Inferior parietal cortex (tissue), 1 donor: ENCODE measurements at regions not wholly inside any gene's neighbourhood (a gene's known extent, or its start where the extent isn't known, plus 50 kb on each side); places are given as distances from the start of the nearest gene placed in this dataset.
A peak's percentile ranks its signal among the peaks of the same experiment; 100 is the strongest.

Experiments used
- DNase-seq: peaks from one replicate; pipeline ENCODE4 v3.0.0-alpha.2; 2016; ENCODE audit errors: extremely low spot score

GRCh38 chr16:51592535-51593300 is 441.6 kb upstream of the SALL1 start:
- no peak for DNase-seq

GRCh38 chr16:51592001-51592501 is 441.0 kb upstream of the SALL1 start:
- no peak for DNase-seq

- DNase-seq, result no peak
Measured at GRCh38 chr16:51591480-51591879, 440.4 kb upstream of the SALL1 start.

- DNase-seq, result no peak
Measured at GRCh38 chr16:51579652-51580360, 428.7 kb upstream of the SALL1 start.

- DNase-seq, result no peak
Measured at GRCh38 chr16:51577621-51578303, 426.7 kb upstream of the SALL1 start.

GRCh38 chr16:51576498-51577195 is 425.6 kb upstream of the SALL1 start:
- no peak for DNase-seq

GRCh38 chr16:51573191-51573590 is 422.1 kb upstream of the SALL1 start:
- DNase-seq, result no peak

- peak; percentile 12 for DNase-seq
Measured at GRCh38 chr16:51569203-51569931, 418.3 kb upstream of the SALL1 start.

GRCh38 chr16:51567911-51568310 is 416.8 kb upstream of the SALL1 start:
- no peak for DNase-seq

GRCh38 chr16:51565184-51565583 is 414.1 kb upstream of the SALL1 start:
- no peak for DNase-seq

- no peak for DNase-seq
Measured at GRCh38 chr16:51562891-51563290, 411.8 kb upstream of the SALL1 start.

GRCh38 chr16:51559901-51560300 is 408.8 kb upstream of the SALL1 start:
- no peak for DNase-seq

- DNase-seq, result no peak
Measured at GRCh38 chr16:51557670-51558069, 406.6 kb upstream of the SALL1 start.

GRCh38 chr16:51556694-51557340 is 405.7 kb upstream of the SALL1 start:
- no peak for DNase-seq

GRCh38 chr16:51553910-51554309 is 402.8 kb upstream of the SALL1 start:
- no peak for DNase-seq

- no peak for DNase-seq
Measured at GRCh38 chr16:51553314-51553713, 402.2 kb upstream of the SALL1 start.

GRCh38 chr16:51550800-51551347 is 399.8 kb upstream of the SALL1 start:
- DNase-seq, result no peak

GRCh38 chr16:51549836-51550235 is 398.8 kb upstream of the SALL1 start:
- DNase-seq, result no peak

GRCh38 chr16:51545951-51546350 is 394.9 kb upstream of the SALL1 start:
- DNase-seq, result no peak

GRCh38 chr16:51544851-51545467 is 393.9 kb upstream of the SALL1 start:
- no peak for DNase-seq
